ENCODE measurements at regions not wholly inside any gene's neighbourhood (a gene's known extent, or its start where the extent isn't known, plus 50 kb on each side); places are given as distances from the start of the nearest gene placed in this dataset.

DNA sequence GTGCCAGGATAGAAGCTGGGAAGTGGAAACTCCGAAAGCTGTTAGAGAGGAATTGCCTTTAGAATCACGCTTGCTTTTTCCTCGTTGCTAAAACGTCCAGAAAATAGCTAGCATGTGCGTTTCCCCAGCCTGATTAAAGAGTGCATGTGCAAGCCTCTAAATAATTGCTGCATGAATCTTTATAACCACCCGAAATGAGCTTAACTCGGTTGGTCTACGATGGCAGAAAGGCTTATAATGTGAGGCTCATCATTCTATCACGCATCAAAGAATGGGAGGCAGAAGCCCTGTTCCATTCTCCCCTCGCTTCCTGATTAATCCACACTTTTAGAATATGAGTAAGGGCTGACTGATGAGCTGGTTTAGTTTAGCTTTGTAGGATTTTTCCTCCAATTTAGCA lies 394.6 kb upstream of the WWC1 start:
- no peak for DNase-seq (ENCODE audit: low read depth in 2 of 2, low spot score in 1 of 2)

DNA sequence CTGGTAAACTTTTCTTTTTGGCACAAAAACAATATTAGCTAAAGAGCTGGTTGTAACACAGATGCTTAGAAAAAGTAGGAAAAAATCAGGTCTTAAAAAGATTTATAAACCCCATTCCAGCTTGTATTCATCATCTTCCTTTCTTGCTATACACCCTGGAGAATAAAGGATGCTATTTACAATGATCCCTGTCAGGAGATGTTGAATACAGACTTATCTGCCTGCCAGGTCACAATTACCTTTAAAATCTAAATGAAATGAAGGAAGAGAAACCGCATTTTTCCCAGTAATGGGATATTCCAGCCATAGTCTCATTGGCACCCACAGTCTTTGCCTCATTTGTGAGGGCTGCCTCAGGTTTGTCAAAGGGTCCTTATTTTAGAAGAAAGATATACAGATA lies 394.1 kb upstream of the WWC1 start:
- no peak for DNase-seq (ENCODE audit: low read depth in 2 of 2, low spot score in 1 of 2)

DNA sequence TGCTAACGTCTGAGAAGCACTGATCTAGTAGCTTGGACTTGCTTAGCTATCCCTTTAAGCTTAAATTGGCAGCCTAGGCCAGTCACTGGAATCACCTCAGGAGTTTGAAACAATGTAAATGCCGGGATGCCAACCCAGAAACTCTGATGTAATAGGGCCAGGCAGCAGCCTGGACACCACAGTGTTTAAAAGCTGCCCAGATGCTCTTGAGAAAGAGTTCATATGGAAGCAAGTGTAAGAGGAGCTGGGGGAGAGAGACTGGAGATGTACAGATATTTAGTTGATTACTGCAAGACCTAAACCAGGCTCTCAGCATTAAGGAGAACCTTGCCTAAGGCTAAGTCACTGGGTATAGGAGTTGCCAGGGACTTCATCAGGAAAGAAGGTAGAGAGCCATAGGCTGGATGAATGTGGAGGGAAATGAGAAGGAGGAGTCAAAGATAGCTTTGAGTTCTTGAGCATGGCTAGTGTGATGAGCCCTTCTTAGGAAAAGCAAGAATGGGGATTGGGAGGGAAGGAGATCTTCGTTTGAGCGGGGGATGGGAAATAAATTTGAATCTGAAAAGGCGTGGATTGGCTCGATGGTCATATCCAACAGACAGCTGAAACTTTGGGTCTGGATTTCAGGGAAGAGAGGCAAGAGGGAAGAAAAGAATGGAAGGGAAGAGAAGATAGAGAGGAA lies 392.9 kb upstream of the WWC1 start:
- DNase-seq (ENCODE audit: low read depth in 2 of 2, low spot score in 1 of 2): no peak

DNA sequence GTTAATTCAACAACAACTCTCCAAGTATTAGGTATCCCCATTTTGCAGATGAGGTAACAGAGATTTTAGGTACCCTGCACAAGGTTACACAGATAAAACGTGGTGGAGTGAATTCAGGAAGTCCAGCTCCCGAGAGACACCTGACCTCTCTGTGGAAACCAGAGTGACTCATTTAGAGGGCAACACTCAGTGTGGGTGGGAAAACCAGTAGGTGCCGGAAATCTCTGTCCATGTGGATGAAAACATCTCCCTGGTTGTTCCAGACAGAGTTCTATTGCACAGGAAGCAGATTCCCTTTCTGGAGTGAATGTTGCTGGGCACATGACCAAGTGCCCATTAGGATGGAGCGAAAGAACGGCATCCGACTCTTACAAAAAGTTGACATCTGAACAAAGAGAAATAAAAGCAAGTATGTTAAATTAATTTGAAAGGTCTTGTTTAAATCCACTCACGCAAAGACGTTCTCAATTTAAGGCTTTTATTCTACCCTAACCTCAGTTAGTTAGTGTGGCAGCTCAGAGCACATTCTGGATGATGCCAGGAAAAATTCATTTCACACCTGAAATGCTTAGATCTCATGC lies 391.9 kb upstream of the WWC1 start:
- no peak for DNase-seq (ENCODE audit: low read depth in 2 of 2, low spot score in 1 of 2)

DNA sequence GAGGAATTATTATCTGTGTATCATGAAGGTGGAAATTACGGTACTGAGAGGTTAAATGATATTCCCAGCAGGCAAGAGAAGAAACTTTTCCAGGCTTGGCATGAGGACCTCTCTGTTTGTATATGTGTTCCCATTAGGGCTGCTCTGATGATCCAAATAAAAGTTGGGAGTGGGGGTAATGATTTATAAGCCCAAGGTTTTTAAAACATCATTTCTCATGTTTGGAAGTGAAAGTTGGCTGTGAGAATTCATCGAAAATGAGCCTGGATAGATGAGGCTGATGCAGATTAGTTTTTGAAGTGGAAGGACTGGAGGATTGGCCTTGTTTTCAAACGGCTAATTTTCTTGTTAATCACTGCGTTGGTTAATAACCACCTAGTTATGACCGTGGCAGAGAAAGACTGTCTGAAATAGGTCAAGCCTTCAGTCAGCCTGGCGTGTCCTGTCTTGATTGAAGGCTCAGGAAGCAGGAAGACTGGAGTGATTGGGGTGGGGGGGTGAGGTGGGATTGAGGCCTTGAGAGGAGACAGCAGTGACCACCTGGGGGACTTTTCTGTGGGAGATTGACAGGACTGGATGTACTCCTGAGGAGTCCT lies 391.0 kb upstream of the WWC1 start:
- DNase-seq (ENCODE audit: low read depth in 2 of 2, low spot score in 1 of 2): no peak

DNA sequence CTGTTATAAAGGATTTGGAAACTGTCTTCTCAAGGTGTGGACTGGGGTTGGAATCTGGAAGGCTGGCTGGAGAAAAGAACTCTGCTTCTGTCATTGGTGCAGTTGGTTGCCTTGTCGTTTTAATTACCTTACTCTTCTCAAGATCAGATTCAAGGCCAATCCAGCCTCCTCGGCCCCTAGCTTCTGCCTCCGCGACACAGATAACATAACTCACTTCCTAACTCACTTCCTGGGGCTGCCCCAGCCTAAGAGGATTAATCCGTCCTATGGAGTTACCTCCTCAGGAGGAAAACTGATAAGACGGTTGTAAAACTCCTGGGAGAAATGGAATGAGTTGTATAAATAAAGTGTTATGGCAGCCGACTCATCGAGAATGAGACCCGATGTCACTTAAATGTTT lies 389.1 kb upstream of the WWC1 start:
- DNase-seq (ENCODE audit: low read depth in 2 of 2, low spot score in 1 of 2): no peak

DNA sequence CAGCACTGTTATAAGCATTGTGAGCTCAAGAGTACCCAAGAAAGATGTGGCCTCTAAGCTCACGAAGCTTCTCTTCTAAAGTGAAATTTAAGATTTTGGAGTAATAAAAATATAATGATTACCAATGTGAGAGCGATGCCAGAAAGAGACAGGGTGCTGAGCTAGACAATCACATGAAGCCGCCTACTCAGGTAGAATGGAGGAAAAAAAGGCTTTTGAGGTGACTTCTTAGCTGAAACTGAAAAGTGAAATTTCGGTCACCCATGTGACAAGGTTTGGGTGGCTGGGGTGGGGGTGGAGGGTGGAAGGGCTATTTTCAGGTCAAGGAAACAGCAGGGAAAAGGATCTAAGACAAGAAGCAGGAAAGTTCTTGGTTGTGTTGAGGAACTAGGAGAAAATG lies 388.2 kb upstream of the WWC1 start:
- no peak for DNase-seq (ENCODE audit: low read depth in 2 of 2, low spot score in 1 of 2)

DNA sequence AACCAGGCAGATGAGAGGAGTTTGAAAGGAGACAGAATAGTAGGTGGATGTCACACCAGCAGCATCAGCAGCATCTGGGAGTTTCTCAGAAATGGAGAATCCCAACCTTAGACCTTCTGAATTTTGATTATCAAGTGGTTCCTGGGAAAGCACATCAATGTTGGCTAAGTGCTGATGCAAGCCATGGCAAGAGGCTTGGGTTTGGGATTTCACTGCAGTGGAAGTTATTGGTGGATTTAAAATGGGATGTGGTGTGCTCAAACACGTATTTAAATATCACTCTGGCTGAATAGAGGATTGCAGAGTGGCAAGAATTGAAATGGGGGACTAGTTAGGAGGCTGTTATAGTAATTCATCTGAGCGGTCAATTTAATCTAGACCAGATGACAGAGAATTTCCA lies 387.8 kb upstream of the WWC1 start:
- DNase-seq (ENCODE audit: low read depth in 2 of 2, low spot score in 1 of 2): no peak

DNA sequence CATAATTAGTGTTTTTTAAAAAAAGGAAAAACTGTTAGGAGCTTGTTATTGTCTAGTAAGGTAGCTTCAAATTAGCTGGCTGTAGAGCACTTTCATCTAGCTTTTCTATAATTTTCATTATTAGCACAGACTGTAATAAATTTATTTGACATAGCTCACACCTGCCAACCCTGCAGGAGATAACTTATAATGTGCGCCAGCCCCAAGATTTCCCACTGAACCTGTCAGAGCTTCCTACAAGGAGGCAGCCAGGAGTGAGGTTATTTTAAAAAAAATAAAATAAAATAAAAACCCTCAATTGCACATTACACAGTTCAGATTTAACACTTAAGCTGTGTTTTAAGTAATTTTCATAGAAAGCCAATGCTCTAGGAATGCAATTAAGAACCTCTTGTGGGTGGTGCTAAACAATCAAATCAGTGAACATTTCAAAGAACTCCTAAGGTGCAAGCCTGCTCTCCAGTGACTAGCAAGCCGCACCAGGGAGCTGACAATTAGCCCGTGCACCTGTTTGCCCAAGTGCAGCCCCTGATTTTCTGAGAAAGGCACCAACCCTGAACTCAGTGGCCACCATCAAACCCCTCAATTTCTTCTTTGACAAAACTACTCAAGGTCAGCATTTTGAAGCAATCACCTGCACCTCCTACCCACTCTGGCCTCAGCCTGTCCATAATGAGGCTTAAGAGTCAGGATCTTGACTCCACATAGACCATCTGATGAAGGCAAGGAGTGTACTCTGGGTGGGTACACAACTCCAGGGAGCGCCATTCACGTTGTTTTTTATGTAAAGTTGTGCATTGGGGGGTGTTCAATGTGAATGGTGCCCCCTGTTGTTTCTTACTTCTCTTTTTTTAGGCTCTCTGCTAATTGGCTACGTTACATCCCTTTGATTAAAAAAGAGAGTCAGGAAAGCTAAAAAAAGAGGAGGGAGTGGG lies 385.3 kb upstream of the WWC1 start:
- DNase-seq (ENCODE audit: low read depth in 2 of 2, low spot score in 1 of 2): no peak

DNA sequence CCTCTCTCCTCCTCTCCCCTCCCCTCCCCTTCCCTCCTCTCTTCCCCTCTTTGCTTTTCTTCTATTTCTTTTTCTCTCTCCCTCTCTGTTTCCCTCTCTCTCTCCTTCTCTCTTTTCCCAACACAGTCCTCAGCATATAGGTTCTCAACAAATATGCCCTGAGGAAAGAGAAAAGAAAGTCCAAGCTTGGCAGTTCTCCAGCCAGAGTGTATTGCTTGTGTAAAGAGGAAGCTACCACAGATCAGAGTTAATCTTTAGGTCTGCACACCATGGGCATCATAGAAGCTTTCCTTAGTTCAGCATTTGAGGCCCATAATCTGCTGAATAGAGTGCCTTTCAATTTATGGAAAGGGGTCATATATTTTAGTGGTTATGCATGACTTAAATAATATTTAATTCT lies 382.8 kb upstream of the WWC1 start:
- DNase-seq (ENCODE audit: low read depth in 2 of 2, low spot score in 1 of 2): no peak

DNA sequence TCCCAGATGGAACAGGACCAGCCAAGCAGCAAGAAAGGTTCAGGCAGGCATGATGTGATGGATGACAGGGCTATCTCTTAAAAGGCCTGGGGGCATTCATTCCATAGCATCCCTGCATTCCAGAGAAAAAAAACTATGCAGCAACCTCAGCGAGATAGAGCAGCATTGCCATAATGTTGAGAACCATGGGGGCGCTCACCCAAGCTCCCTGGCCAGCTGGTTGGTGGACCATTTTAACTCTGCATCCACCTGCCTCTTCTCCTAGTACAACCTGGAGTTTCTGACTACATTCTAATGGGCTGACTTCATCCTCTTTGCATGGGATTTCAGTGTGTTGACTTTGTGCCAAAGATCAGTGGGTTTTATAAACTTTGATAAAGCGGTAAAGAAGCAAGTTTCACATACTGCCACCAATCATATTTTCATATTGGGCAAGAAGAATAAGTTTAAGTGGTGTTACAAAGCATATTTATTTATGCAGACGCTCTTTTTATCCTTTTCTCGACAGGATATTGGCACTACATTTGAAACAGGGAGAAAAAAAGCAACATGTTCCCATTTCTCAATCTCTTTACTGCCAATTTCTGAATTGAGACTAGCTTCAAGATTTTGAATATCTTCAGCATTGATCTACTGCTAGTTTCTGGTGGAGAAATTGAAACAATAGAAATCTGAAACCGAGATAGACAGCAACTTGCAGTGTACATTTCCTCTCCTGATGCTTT lies 378.3 kb upstream of the WWC1 start:
- DNase-seq (ENCODE audit: low read depth in 2 of 2, low spot score in 1 of 2): no peak

DNA sequence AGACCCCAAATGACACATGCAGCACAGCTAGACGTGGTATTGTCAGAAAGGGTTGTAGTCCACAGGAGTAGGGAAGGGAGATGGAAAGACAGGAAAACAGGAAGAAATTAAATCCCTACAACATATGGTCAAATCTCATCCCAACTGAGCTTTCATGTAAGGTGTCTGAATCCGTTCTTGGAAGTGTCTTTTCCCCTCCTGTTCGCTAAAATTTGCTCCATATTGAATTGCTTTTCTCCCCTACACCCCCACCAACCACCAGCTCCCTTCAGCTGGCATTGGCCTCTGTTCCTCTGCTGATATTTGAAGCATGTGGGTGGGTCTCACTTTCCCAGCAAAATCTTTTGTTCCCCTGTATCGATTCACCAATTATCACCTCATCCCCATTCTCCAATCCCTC lies 376.2 kb upstream of the WWC1 start:
- DNase-seq (ENCODE audit: low read depth in 2 of 2, low spot score in 1 of 2): no peak

DNA sequence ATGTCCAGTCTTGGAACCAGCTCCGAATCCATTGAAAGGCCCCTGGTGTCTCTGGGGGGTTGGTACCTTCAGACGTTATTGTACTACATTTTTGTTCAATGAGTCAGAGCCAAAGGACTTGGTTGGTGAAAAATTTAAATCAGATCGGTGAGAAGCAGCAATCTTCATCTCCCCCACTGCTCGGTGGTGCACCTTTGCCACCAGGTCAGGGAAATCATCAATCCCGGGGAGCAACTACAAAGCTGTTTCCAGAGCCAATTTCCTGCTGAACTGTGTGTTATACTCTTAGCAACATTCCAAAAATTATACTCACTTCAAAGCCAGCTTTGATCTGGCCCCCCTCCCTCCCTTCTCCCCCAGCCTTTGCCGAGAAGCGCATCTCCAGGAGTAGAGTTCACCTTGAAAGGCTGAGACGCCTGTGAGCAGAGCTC lies 375.2 kb upstream of the WWC1 start:
- no peak for DNase-seq (ENCODE audit: low read depth in 2 of 2, low spot score in 1 of 2)

DNA sequence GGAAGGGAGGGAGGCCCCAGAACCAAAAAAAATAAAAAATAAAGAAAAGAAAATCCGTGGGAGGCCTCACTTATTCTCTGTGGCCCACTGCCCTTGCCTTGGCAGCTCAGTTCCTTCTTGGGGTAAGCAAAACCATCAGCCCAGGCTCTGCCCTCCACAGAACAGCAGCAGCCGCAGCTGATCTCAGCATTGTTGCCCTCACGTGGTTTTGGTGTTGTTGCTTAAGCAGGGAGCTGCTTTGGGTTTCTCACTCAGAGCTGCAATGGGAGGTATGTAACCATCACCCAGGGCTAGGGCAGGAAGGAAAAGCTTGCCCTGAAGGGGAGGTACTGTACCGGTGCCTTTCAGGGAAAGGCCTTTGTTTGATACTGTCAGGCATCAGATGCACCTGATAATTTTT lies 374.7 kb upstream of the WWC1 start:
- DNase-seq (ENCODE audit: low read depth in 2 of 2, low spot score in 1 of 2): no peak

DNA sequence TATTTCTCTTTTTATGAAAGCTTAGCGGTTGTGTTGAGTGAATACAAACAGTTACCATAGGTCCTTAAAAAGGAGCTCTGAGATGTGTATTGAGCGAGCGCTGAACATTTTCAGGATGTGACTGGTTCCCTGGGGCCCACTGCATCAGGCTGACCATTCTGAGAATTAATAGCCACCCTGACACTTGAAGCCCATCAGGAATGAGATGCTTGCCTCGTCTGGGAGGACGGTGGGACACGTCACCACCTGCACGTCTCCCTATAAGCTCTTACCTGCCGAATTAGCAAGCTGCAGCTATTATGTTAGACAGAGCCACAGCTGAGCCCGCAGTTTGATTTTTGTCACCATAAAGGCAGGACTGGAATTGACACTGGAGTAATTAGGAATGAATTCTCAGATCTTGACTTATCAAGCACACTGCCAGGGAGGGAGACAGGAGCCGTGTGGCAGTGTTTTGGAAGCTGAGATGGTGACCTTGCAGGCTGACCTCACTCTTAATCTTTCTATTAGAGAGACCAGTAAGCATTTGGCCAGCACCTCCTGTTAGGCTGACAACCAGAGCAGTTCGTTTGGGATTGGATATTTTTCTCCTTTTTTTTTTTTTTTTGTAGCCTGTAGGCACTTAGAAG lies 373.1 kb upstream of the WWC1 start:
- no peak for DNase-seq (ENCODE audit: low read depth in 2 of 2, low spot score in 1 of 2)

DNA sequence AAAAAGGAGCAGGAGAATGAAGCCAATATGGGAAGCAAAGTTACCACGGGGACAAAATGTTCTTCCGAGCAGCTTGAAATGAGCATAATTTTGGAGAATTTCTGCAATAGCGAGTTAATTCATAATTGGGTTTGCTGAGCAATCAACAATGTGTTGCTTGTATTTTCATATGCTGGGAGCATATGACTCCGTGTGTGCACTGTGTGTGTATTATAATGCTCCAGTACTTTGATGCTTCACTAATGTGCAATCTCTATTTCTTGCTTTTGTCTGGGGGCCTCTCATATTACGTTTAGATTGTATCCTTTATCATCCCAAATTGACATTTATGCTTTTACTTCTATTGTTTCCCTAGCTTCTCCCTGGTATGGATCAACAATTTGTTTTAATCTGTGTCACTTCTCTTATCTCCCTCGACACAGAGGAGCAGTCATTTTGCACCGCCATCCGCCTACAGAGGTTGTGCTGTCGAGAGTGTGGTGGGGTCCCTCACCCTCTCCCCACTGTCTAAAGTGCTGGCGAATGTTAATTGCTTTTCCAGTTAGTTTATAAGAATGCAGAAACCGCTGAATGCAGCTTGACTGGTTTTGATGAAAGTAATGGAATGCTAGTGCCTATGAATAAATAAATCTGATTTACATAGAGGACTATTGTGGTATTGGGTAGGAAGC lies 372.5 kb upstream of the WWC1 start:
- DNase-seq (ENCODE audit: low read depth in 2 of 2, low spot score in 1 of 2): no peak

DNA sequence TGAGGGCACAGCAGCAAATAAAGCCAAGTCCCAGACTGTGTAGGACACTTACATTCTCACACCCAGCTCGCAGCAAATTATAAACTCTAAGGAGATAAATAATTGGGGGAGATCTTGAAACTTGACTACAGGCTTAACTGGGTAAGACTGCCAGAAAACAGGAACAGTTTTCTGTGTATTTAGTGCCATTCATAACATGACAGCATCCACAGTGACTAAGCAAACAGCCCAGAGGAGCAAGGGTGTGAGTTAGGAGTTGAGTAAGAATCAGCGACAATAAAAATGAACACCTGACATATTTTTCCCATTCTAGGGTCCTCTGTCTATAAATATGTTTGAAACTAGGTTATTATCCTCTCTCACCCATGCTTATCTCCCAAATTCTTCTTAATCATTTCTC lies 370.9 kb upstream of the WWC1 start:
- no peak for DNase-seq (ENCODE audit: low read depth in 2 of 2, low spot score in 1 of 2)

DNA sequence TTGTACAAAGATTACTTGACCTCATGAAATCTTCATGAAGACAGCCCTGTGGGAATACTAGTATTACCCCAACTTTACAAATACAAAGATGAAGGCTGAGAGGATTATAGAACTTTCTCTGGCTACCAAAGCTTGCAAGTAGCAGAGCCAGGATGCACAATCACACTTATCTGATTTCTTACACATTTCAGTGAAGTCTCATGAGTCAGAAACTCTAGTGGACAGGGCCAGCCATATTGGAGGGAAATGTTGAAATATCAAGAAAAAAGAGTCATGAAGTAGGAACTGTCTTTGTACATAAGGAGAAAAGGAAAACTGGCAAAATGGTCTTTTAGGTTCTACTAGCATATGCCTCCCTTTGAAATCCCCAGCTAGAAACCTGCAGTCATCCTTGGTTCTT lies 369.6 kb upstream of the WWC1 start:
- no peak for DNase-seq (ENCODE audit: low read depth in 2 of 2, low spot score in 1 of 2)

DNA sequence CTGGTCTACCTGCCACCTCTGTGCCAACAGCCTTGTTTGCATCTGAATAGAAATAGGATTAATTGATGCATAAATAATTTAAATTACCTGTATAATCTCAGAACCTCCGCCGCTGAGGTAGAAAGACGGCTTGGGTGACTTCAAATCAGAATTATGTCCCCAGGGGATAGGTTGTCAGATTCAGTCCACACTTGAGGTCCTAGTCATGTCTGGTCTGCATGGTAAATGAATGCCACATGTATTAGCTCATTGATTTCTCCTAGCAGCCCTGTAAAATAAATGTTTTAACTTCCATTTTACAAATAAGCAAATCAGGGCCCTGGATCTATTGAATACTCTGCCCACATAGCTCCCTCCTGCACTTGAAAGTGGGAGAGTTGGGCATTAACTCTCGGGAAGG lies 368.0 kb upstream of the WWC1 start:
- DNase-seq (ENCODE audit: low read depth in 2 of 2, low spot score in 1 of 2): no peak

DNA sequence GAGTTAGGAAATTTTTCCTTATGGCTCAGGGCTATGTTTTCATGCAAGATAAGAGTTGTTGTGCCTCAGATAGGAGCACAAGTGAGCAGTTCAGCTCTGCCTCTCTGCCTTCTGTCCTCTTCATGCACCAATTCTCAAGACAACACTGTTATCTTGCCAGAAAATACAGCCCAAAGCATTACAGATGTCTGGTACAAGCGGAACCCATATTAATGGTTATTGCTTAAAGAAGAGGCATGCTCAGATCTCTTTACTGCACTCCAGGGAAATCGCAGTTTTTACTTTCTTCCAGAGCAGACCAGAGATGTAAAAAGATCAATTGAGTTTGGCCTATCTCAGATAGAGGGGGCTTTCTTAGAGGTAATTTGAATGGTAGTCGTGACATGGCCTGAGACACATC lies 361.6 kb upstream of the WWC1 start:
- DNase-seq (ENCODE audit: low read depth in 2 of 2, low spot score in 1 of 2): no peak

All from stimulated activated CD8-positive, alpha-beta memory T cell treated with anti-CD3 and anti-CD28 coated beads, Interleukin-4, amount 100 ng/mL, for 1 hour (primary cell).